Caco-2 (cell line): ENCODE measurements at regions not wholly inside any gene's neighbourhood (a gene's known extent, or its start where the extent isn't known, plus 50 kb on each side); places are given as distances from the start of the nearest gene placed in this dataset.

Source experiments
- BruUV-seq: library from RNA; stranded (reverse); fragments of 400-500 nt; replicated peaks from 2 replicates; lab custom pipeline; 2021; lab: Mats Ljungman, UMichigan
- CTCF ChIA-PET: fragments of 300-600 bp; sonication (Branson Sonifier 250); formaldehyde crosslinking; loops from one replicate; lab custom pipeline; 2022; ENCODE audit warnings: antibody characterized with exemption; lab: Charles Lee
- POLR2A ChIA-PET: fragments of 300-600 bp; sonication (Branson Sonifier 250); formaldehyde crosslinking; loops from one replicate; lab custom pipeline; 2022; ENCODE audit warnings: antibody characterized with exemption; lab: Charles Lee
- DNase-seq, 2 experiments: peaks; one replicate each; pipeline versions ENCODE4 v3.0.0 to v3.0.0-alpha.2; 2020 to 2022
- H3K27me3 ChIP-seq: replicated peaks from 2 replicates; pipeline ENCODE4 v1.6.0; 2011; ENCODE audit warnings: low read length; ENCODE audit not compliant: control insufficient read depth, insufficient read depth
- H3K36me3 ChIP-seq: 2 replicates; pipeline ENCODE4 v1.5.1; 2011; ENCODE audit warnings: low read length; ENCODE audit not compliant: control insufficient read depth, insufficient read depth
- H3K4me1 ChIP-seq: fragments of 250-450 bp; sonication (Bioruptor Pico); 2 replicates; pipeline ENCODE4 v1.5.1; 2020; ENCODE audit warnings: mild to moderate bottlenecking
- H3K4me3 ChIP-seq: 2 replicates; pipeline ENCODE4 v1.5.1; 2011; ENCODE audit warnings: low read depth, mild to moderate bottlenecking, control low read depth, low read length
- H3K9me3 ChIP-seq: fragments of 250-450 bp; sonication (Bioruptor Pico); 2 replicates; pipeline ENCODE4 v1.5.1; 2020; ENCODE audit warnings: mild to moderate bottlenecking, moderate library complexity
- H3K27ac Mint-ChIP-seq: one replicate; pipeline ENCODE4 v1.8.0; 2022; ENCODE audit warnings: mixed read lengths; ENCODE audit not compliant: unreplicated experiment
- H3K27me3 Mint-ChIP-seq: one replicate; pipeline ENCODE4 v1.8.0; 2022; ENCODE audit warnings: mixed read lengths; ENCODE audit not compliant: insufficient read depth, unreplicated experiment
- H3K36me3 Mint-ChIP-seq: one replicate; pipeline ENCODE4 v1.8.0; 2022; ENCODE audit warnings: mild to moderate bottlenecking, mixed read lengths; ENCODE audit not compliant: insufficient read depth, unreplicated experiment
- H3K4me1 Mint-ChIP-seq: one replicate; pipeline ENCODE4 v1.8.0; 2022; ENCODE audit warnings: low read depth, mixed read lengths; ENCODE audit not compliant: unreplicated experiment
- H3K4me3 Mint-ChIP-seq: one replicate; pipeline ENCODE4 v1.8.0; 2022; ENCODE audit warnings: mild to moderate bottlenecking, moderate library complexity, mixed read lengths; ENCODE audit not compliant: unreplicated experiment
- H3K9me3 Mint-ChIP-seq: one replicate; pipeline ENCODE4 v1.8.0; 2022; ENCODE audit warnings: mixed read lengths; ENCODE audit not compliant: unreplicated experiment
- CTCF ChIP-seq, 2 experiments: fragments of 200-600 bp in 1 of 2; IDR thresholded peaks; 1 replicate in 1 of 2; 2 replicates in 1 of 2; pipeline versions ENCODE4 v1.5.1 to v1.8.0; 2011 to 2022; ENCODE audit warnings: antibody characterized with exemption in 1 of 2, control low read depth in 1 of 2, inconsistent platforms in 1 of 2, low read depth in 1 of 2, low read length in 1 of 2, mild to moderate bottlenecking in 1 of 2, moderate library complexity in 1 of 2; ENCODE audit not compliant: insufficient read depth in 1 of 2, severe bottlenecking in 1 of 2, unreplicated experiment in 1 of 2
- intact Hi-C: fragments of 100-400 bp; cut with micrococcal nuclease; formaldehyde crosslinking; loops from one replicate; pipeline ENCODE4 v1.10.0; 2022; ENCODE audit not compliant: unreplicated experiment

GRCh38 chr2:221106241-221106640, 465.9 kb downstream of the EPHA4 start:
- Histone ChIP-seq H3K27me3 (no peaks in the 10 kb centered on the region), H3K9me3 (no peaks in the 10 kb centered on the region), H3K4me3 (no peak overlapping the region), H3K4me1 (no peaks in the 10 kb centered on the region), H3K36me3 (no peaks in the 10 kb centered on the region)
- intact Hi-C loops = loop anchor here (10.0 kb wide), 1 partner anchor 421 kb away; no protein-coding TSS in a partner anchor
- Mint-ChIP-seq H3K27ac (no peak overlapping the region), H3K27me3 (peaks cover 2% of the 10 kb centered on the region), H3K9me3 (no peaks in the 10 kb centered on the region), H3K36me3 (no peaks in the 10 kb centered on the region), H3K4me3 (no peak overlapping the region), H3K4me1 (no peaks in the 10 kb centered on the region)
- DNase-seq = no peak
- TF ChIP-seq CTCF (IDR thresholded peaks at IDR 0.05; ENCODE audit: insufficient read depth in 1 of 2, low read depth in 1 of 2, low read length in 1 of 2, severe bottlenecking in 1 of 2, unreplicated experiment in 1 of 2) = no peak
- BruUV-seq = no TSS peak
- ChIA-PET CTCF (no interaction called here), POLR2A (no interaction called here)

GRCh38 chr2:221107424-221107823, 464.7 kb downstream of the EPHA4 start:
- no peaks in the 10 kb centered on the region for H3K4me1 Mint-ChIP-seq
- H3K27ac Mint-ChIP-seq = no peak overlapping the region
- H3K27me3 Mint-ChIP-seq = peaks cover 2% of the 10 kb centered on the region
- no TSS peak for BruUV-seq
- Histone ChIP-seq H3K27me3 (no peaks in the 10 kb centered on the region), H3K36me3 (no peaks in the 10 kb centered on the region), H3K9me3 (no peaks in the 10 kb centered on the region), H3K4me3 (no peak overlapping the region), H3K4me1 (no peaks in the 10 kb centered on the region)
- ChIA-PET POLR2A (no interaction called here), CTCF (no interaction called here)
- TF ChIP-seq CTCF (IDR thresholded peaks at IDR 0.05; ENCODE audit: insufficient read depth in 1 of 2, low read depth in 1 of 2, low read length in 1 of 2, severe bottlenecking in 1 of 2, unreplicated experiment in 1 of 2) = no peak
- intact Hi-C loops = loop anchor here (10.0 kb wide), 1 partner anchor 423 kb away; no protein-coding TSS in a partner anchor
- H3K4me3 Mint-ChIP-seq = no peak overlapping the region
- H3K9me3 Mint-ChIP-seq = no peaks in the 10 kb centered on the region
- DNase-seq = no peak
- no peaks in the 10 kb centered on the region for H3K36me3 Mint-ChIP-seq

GRCh38 chr2:221109552-221109951, 462.6 kb downstream of the EPHA4 start:
- Histone ChIP-seq H3K4me1 (no peaks in the 10 kb centered on the region), H3K36me3 (no peaks in the 10 kb centered on the region), H3K4me3 (no peak overlapping the region), H3K27me3 (no peaks in the 10 kb centered on the region), H3K9me3 (no peaks in the 10 kb centered on the region)
- DNase-seq = no peak
- H3K9me3 Mint-ChIP-seq = no peaks in the 10 kb centered on the region
- H3K36me3 Mint-ChIP-seq = no peaks in the 10 kb centered on the region
- H3K27me3 Mint-ChIP-seq = peaks cover 2% of the 10 kb centered on the region
- no peak overlapping the region for H3K4me3 Mint-ChIP-seq
- H3K27ac Mint-ChIP-seq = no peak overlapping the region
- no peaks in the 10 kb centered on the region for H3K4me1 Mint-ChIP-seq
- ChIA-PET POLR2A (no interaction called here), CTCF (no interaction called here)
- no TSS peak for BruUV-seq
- intact Hi-C loops = loop anchor here (10.0 kb wide), 1 partner anchor 425 kb away; no protein-coding TSS in a partner anchor
- TF ChIP-seq CTCF (IDR thresholded peaks at IDR 0.05; ENCODE audit: insufficient read depth in 1 of 2, low read depth in 1 of 2, low read length in 1 of 2, severe bottlenecking in 1 of 2, unreplicated experiment in 1 of 2) = no peak
